GM18858 (cell line): ENCODE measurements at regions not wholly inside any gene's neighbourhood (a gene's known extent, or its start where the extent isn't known, plus 50 kb on each side); places are given as distances from the start of the nearest gene placed in this dataset.

Experiments
- ATAC-seq: cut with Tn5 transposase; IDR thresholded peaks from one replicate; pipeline ENCODE4 v1.9.1; 2021; ENCODE audit not compliant: unreplicated experiment

DNA sequence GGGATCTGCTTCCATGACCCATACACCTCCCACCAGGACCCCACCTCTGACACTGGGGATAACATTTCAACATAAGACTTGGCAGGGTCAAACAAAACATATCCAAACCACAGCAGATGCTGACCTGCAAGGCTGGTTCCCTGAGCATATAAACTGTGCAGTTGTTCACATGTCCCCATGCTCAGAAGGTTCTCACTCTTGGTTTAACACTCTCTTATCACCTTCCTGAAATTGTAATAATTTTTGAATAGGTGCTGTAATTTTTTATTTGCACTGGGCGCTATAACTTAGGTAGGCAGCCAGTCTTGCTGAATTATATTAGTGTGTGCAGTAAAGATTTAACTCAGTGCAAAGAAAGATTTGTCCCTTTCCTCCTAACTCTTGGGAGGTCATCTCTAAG lies 824.8 kb upstream of the SOX9 start:
- ATAC-seq, result no peak

DNA sequence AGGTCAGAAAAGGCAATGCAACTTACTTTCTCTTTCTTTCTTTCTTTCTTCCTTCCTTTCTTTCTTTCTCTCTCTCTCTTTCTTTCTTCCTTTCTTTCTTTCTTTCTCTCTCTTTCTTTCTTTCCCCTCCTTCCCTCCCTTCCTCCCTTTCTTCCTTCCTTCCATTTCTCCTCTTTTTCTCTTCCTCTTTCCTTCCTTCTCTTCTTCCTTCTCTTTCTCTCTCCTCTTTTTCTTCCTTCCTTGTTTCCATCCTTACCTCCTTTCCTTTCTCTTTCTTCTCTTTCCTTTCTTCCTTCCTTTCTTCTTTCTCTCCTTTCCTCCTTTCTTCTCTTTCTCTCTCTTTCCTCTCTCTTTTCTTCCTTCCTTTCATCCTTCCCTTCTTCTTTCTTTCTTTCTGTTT lies 819.8 kb upstream of the SOX9 start:
- no peak for ATAC-seq

DNA sequence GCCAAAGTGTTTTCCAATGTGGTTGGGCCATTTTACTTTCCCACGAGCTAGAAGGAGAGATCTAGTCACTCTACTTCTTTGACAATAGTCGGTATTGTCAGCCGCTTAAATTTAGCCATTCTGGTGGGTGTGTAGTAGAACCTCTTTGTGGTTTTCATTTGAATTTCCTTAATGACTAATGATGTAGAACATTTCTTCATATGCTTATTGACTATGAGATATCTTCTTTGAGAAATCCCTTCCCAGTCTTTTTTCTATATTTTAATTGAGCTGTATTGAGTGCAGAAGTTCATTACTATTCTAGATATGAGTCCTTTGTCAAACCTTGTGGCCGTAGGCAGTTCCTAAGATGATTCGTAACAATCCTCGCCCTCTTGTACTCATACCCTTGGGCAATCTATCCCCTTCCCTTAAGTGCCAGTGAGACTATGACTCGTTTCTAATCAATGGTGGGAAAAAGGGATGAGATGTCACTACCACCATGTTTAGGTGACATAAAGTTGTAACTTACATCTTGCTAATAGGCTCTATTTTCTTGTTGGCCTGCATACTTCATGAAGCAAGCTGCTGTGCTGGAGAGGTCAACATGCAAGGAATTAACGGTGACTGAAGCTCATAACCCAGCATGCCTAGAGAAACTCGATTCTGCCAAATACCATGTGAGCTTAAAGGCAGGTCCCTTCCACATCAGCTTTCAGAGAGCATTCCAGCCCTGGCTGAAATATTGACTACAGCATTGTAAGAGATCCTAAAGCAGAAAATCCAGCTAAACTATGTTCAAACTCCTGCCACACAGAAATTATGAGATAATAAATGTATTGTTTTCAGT lies 817.9 kb upstream of the SOX9 start:
- ATAC-seq, result no peak

GRCh38 chr17:71304498-71305158 lies 816.2 kb upstream of the SOX9 start:
- no peak for ATAC-seq

DNA sequence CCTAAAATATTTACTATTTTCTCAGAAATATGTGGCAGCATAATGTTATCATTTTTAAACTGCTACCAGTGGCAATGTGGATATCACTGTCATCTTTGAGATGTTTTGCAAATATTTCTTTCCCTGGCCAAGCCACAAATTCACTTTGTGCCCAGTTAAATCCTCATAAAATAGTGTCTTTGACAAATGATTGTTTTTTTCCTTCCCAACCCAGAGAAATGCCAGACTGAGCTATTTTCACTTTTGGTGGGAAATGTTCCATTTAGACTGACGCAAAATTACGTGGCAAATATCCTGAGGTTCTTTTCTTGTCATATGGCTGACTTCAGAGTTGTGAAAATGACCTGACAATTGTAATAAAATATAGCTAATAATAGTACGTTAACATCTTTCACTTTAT lies 807.0 kb upstream of the SOX9 start:
- ATAC-seq, result no peak

DNA sequence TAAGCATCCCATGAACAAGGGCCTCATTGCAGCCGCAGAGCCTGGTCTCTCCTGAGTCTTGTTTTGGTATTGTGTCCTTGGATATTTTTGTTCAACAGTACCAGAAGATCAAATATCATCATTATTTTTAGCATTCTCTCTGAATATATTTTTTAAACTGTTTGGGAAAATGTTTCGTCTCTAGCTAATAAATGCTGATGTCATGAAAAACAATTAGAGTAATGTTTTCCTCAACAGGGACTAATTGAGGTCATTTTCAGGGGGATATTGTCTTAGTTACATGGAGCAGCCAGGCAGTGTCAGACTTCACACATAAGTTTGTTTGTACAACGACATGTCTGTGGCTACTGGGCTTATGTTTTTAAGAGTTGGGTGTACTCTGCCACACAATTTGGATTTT lies 805.3 kb upstream of the SOX9 start:
- no peak for ATAC-seq

GRCh38 chr17:71316176-71316897 lies 804.5 kb upstream of the SOX9 start:
- ATAC-seq, result no peak

DNA sequence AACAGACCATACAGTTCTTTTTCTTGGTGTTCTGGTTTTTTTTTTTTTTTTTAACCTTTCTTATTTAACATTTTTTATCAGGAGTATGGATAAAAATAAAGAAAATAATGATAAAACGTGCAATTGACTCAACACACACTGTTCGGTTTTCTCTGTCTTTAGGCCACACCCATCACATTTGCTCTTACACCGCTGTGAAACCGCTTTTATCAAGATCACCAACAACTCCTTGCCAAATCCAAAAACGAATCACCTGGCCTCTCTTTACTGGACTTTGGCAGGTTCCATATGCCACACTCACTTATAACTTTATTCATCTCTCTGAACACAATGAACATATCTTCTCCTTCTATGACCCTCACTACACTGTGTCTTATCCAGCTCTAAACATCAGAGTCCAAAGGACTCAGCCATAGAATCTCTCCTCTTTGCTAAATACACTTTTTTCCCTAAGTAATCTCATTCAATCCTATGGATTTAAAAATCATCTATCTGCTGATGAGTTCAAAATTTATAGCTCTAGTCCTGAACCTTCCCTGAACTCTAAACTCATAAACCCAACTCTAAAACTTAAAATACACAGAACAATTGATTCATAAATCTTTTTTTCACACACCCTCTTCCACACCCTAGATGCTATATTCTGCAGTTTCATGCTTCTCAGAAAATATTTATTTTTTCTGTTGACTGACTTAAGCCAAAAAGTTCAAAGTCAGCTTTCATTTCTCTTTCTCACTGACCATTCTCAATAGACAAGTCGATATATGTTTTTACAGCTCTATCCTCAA lies 800.6 kb upstream of the SOX9 start:
- no peak for ATAC-seq

DNA sequence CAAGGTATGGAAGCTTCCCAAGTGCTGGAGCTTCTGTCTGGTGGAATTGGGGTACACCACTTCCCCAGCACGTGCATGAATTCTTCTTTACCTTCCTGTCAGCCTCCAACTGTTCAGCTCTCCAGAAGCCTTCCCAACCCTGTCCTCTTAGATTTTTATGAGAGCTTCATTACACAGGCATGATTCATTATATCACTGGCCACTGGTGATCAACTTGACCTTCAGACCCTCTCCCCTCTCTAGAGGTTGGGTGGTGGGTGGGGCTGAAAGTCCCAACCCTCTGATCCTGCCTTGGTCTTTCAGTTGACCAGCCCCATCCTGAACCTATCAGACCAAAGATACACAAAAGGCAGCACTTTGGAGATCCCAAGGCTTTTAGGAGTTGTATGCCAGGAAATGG lies 795.7 kb upstream of the SOX9 start:
- no peak for ATAC-seq

DNA sequence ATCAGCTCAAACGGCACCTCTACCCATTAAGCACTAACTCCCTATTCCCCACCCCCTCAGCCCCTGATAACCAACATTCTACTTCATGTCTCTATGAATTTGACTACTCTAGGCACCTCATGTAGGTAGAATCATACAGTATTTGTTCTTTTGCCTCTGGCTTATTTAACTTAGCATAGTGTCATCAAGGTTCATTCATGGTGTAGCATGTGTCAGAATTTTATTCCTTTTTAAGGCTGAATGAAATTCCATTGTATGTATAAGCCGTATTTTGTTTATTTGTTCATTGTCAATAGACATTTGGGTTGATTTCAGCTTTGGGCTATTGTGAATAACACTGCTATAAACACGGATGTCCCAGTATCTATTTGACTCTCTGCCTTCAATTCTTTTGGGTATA lies 794.9 kb upstream of the SOX9 start:
- no peak for ATAC-seq

- ATAC-seq, result no peak
These were observed 793.3 kb upstream of the SOX9 start for GRCh38 chr17:71327376-71328059.

GRCh38 chr17:71329310-71330098 lies 791.3 kb upstream of the SOX9 start:
- no peak for ATAC-seq

GRCh38 chr17:71330099-71330375 lies 790.8 kb upstream of the SOX9 start:
- no peak for ATAC-seq

DNA sequence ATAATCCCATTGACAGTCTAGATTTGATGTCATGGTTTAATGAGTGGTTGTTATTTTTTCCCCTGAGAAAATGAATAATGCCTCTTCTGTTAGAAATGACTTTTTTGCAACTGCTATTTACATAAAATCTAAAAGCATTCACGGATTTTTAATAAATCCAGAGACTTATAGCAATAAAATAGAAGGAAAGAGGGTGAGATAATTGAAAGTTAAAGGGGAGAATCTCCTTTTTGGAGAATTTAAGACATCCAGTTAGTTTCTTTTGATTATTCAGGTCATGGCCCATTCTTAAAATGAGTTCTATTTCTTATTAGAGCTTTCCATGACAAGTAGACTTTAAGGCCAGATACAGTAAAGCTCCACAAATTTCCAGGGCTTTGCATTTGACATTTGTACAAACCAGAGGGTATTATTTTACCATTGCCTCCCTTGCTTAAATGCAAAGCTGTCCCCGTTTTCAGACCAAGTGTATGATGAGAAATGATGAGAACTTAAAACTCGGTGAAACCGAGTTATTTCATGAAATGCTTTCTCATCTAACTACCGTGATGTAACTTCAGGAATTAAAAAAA lies 789.0 kb upstream of the SOX9 start:
- ATAC-seq, result no peak

DNA sequence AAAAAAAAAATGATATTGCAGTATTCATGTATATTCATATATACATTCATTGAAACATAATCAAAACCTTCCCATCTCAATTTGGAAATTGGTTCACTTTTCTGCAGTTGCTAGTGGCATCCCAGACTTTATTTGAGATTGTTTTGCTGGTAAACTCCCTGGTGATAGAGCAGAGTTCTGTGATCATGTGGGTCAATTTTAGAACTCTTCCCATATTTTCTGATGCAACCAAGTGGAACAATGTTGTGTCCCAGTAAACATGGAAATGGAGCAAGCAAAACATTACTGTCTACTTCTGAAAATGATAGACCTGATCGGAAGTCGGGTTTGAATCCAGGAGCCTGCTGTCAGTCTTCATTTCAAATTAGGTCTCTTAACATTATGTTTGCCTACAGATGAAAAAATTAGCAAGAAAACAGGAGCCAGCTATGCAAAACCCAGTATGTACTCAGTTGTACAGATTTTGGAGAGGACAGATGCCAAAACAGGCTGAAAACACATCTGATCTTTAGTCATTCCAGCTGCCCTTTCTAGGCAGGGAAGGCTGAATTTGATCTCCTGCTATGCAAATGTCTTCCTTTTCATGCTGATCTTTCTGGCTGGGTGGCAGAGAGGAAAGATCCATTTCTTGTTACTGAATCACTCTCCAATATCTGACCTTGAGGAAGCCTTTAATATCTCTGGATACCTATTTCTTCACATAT lies 786.6 kb upstream of the SOX9 start:
- ATAC-seq, result no peak

GRCh38 chr17:71335212-71335611 lies 785.6 kb upstream of the SOX9 start:
- no peak for ATAC-seq

DNA sequence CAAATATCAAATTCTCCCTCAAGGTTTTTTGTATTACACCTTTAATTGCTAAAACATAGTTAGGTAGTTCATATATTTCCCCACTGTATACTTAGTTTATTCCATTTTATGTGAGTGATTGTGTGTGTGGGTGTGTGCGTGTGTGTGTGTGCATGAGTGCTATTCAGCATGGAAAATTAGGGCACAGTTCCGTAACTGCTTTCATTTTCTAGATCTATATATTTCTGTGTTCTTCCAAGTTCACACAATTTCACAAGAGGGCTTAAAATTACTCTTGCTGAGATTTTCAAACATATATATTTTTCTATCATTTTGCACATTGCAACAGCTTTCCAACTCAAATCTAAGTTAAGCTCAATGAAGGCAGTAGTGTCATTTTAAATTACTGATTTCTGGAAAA lies 782.9 kb upstream of the SOX9 start:
- no peak for ATAC-seq

DNA sequence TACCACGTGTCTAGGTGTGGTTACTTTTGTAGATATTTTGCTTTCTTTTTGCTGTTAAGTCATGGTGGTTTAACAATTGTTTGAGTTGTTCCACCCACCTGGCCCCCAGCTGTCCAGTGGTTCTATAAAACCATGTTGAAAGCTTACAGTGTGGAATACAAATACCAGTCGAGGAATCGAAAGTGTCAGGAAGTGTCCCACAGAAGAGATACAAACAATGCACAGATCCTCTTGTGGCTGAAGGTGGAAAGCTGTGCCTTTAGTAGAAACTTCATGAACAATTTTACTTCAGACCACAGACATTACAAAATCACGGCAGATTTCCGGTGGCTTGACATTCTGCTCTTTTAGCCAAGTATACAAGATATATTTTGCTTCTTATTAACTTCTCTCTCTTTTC lies 782.4 kb upstream of the SOX9 start:
- ATAC-seq, result no peak

DNA sequence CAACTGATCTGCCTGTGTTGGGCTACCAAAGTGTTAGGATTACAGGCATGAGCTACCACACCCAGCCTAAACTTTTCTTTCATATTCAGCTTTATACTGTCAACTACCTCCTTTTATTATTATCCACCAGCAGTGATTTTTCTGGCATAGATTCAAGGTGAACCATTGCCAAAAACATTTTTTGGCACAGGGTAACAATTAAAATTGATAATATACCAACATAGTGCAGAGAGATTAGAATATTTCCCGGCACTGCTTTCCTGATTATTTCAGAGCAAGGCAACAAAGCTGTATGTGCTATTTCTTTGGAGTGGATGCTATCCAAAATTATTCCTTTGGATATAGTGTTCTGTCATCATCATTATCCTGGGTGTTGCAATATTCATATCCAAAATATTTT lies 781.6 kb upstream of the SOX9 start:
- no peak for ATAC-seq
